ENCODE measurements at regions not wholly inside any gene's neighbourhood (a gene's known extent, or its start where the extent isn't known, plus 50 kb on each side); places are given as distances from the start of the nearest gene placed in this dataset.

- intact Hi-C loops (cut with micrococcal nuclease; ENCODE audit: unreplicated experiment), result no loop called here
- Histone ChIP-seq H3K27me3 (replicated peaks; ENCODE audit: insufficient read depth, low read depth, low read length, poor library complexity) (no peaks in the 10 kb centered on the region), H3K4me1 (ENCODE audit: insufficient read depth, low read length, poor library complexity, severe bottlenecking) (no peaks in the 10 kb centered on the region), H3K4me3 (ENCODE audit: low read depth, low read length, poor library complexity, severe bottlenecking) (no peak overlapping the region), H3K9me3 (ENCODE audit: low read depth, low read length, poor library complexity, severe bottlenecking) (no peaks in the 10 kb centered on the region), H3K36me3 (ENCODE audit: insufficient read depth, low read length, poor library complexity, severe bottlenecking) (no peaks in the 10 kb centered on the region), H3K27ac (ENCODE audit: low read depth, low read length, poor library complexity, severe bottlenecking) (no peak overlapping the region)
- DNase-seq (ENCODE audit: low spot score), result no peak
- ChIA-PET POLR2A (ENCODE audit: low non-redundant PET) (no interaction called here), CTCF (no interaction called here)
- no TSS peak for BruUV-seq (replicated peaks)
- TF ChIP-seq EZH2 (IDR thresholded peaks at IDR 0.05; ENCODE audit: borderline replicate concordance, low read depth, low read length, poor library complexity, severe bottlenecking) (no peak), CTCF (conservative IDR thresholded peaks at IDR 0.05; ENCODE audit: low read depth, low read length) (no peak)
These were observed 111.7 kb upstream of the NUDT12 start for GRCh38 chr5:103674251-103674650.

GRCh38 chr5:103669615-103670014, 107.0 kb upstream of the NUDT12 start:
- Histone ChIP-seq H3K27ac (ENCODE audit: low read depth, low read length, poor library complexity, severe bottlenecking) (no peak overlapping the region), H3K4me1 (ENCODE audit: insufficient read depth, low read length, poor library complexity, severe bottlenecking) (no peaks in the 10 kb centered on the region), H3K36me3 (ENCODE audit: insufficient read depth, low read length, poor library complexity, severe bottlenecking) (no peaks in the 10 kb centered on the region), H3K9me3 (ENCODE audit: low read depth, low read length, poor library complexity, severe bottlenecking) (no peaks in the 10 kb centered on the region), H3K27me3 (replicated peaks; ENCODE audit: insufficient read depth, low read depth, low read length, poor library complexity) (no peaks in the 10 kb centered on the region), H3K4me3 (ENCODE audit: low read depth, low read length, poor library complexity, severe bottlenecking) (no peak overlapping the region)
- TF ChIP-seq EZH2 (IDR thresholded peaks at IDR 0.05; ENCODE audit: borderline replicate concordance, low read depth, low read length, poor library complexity, severe bottlenecking), result no peak
- no peak for TF ChIP-seq CTCF (conservative IDR thresholded peaks at IDR 0.05; ENCODE audit: low read depth, low read length)
- ChIA-PET CTCF (no interaction called here), POLR2A (ENCODE audit: low non-redundant PET) (no interaction called here)
- DNase-seq (ENCODE audit: low spot score), result no peak
- BruUV-seq (replicated peaks), result no TSS peak
- intact Hi-C loops (cut with micrococcal nuclease; ENCODE audit: unreplicated experiment), result no loop called here

GRCh38 chr5:103668281-103668680, 105.7 kb upstream of the NUDT12 start:
- no peak overlapping the region for H3K4me3 ChIP-seq (ENCODE audit: low read depth, low read length, poor library complexity, severe bottlenecking)
- H3K27me3 ChIP-seq (replicated peaks; ENCODE audit: insufficient read depth, low read depth, low read length, poor library complexity), result no peaks in the 10 kb centered on the region
- no peaks in the 10 kb centered on the region for H3K9me3 ChIP-seq (ENCODE audit: low read depth, low read length, poor library complexity, severe bottlenecking)
- TF ChIP-seq EZH2 (IDR thresholded peaks at IDR 0.05; ENCODE audit: borderline replicate concordance, low read depth, low read length, poor library complexity, severe bottlenecking), result no peak
- no peak for TF ChIP-seq CTCF (conservative IDR thresholded peaks at IDR 0.05; ENCODE audit: low read depth, low read length)
- no TSS peak for BruUV-seq (replicated peaks)
- no peaks in the 10 kb centered on the region for H3K4me1 ChIP-seq (ENCODE audit: insufficient read depth, low read length, poor library complexity, severe bottlenecking)
- no peaks in the 10 kb centered on the region for H3K36me3 ChIP-seq (ENCODE audit: insufficient read depth, low read length, poor library complexity, severe bottlenecking)
- CTCF ChIA-PET, result no interaction called here
- DNase-seq (ENCODE audit: low spot score), result no peak
- no peak overlapping the region for H3K27ac ChIP-seq (ENCODE audit: low read depth, low read length, poor library complexity, severe bottlenecking)
- intact Hi-C loops (cut with micrococcal nuclease; ENCODE audit: unreplicated experiment), result no loop called here
- POLR2A ChIA-PET (ENCODE audit: low non-redundant PET), result no interaction called here

Measured in A673 (cell line).